ENCODE measurements at regions not wholly inside any gene's neighbourhood (a gene's known extent, or its start where the extent isn't known, plus 50 kb on each side); places are given as distances from the start of the nearest gene placed in this dataset.

GRCh38 chr2:142347751-142348150 is 216.9 kb upstream of the LRP1B start:
- ATAC-seq (no peak), DNase-seq (no peak)
- TF ChIP-seq CTCF (IDR thresholded peaks at IDR 0.05), result no peak
- 81 to 92% (median 85%) methylated on average over 1 of the region's 1 CpG for WGBS, 3 donors
- Histone ChIP-seq H3K9me3 (no peaks in the 10 kb centered on the region), H3K4me3 (no peak overlapping the region), H3K4me1 (no peaks in the 10 kb centered on the region), H3K27me3 (ENCODE audit: insufficient read depth in 3 of 3, low read length in 2 of 3) (no peaks in the 10 kb centered on the region), H3K36me3 (ENCODE audit: insufficient read depth in 1 of 2, low read depth in 1 of 2) (no peaks in the 10 kb centered on the region), H3K27ac (no peak overlapping the region)
- intact Hi-C loops (cut with DNase I), result no loop called here

- no peak for DNase-seq
- H3K4me3 ChIP-seq, result no peak overlapping the region
- no peaks in the 10 kb centered on the region for H3K4me1 ChIP-seq
- H3K9me3 ChIP-seq, result no peaks in the 10 kb centered on the region
- H3K27ac ChIP-seq, result no peak overlapping the region
- H3K27me3 ChIP-seq (ENCODE audit: insufficient read depth in 3 of 3, low read length in 2 of 3), result no peaks in the 10 kb centered on the region
- no peak for ATAC-seq
- intact Hi-C loops (cut with DNase I), result no loop called here
- H3K36me3 ChIP-seq (ENCODE audit: insufficient read depth in 1 of 2, low read depth in 1 of 2), result no peaks in the 10 kb centered on the region
- no peak for TF ChIP-seq CTCF (IDR thresholded peaks at IDR 0.05)
Observed at GRCh38 chr2:142339261-142339660, 208.4 kb upstream of the LRP1B start.

- ATAC-seq (no peak), DNase-seq (no peak)
- H3K36me3 ChIP-seq (ENCODE audit: insufficient read depth in 1 of 2, low read depth in 1 of 2), result no peaks in the 10 kb centered on the region
- WGBS, 3 donors, result 63 to 71% (median 69%) methylated on average over 2 of the region's 2 CpGs
- no peaks in the 10 kb centered on the region for H3K27me3 ChIP-seq (ENCODE audit: insufficient read depth in 3 of 3, low read length in 2 of 3)
- no peak overlapping the region for H3K27ac ChIP-seq
- H3K4me1 ChIP-seq, result no peaks in the 10 kb centered on the region
- TF ChIP-seq CTCF (IDR thresholded peaks at IDR 0.05), result no peak
- intact Hi-C loops (cut with DNase I), result no loop called here
- no peaks in the 10 kb centered on the region for H3K9me3 ChIP-seq
- H3K4me3 ChIP-seq, result no peak overlapping the region
Observed at GRCh38 chr2:142332196-142332595, 201.4 kb upstream of the LRP1B start.

- intact Hi-C loops (cut with DNase I), result no loop called here
- Histone ChIP-seq H3K36me3 (ENCODE audit: insufficient read depth in 1 of 2, low read depth in 1 of 2) (no peaks in the 10 kb centered on the region), H3K27ac (no peak overlapping the region), H3K9me3 (no peaks in the 10 kb centered on the region), H3K4me1 (no peaks in the 10 kb centered on the region), H3K4me3 (no peak overlapping the region), H3K27me3 (ENCODE audit: insufficient read depth in 3 of 3, low read length in 2 of 3) (no peaks in the 10 kb centered on the region)
- no peak for TF ChIP-seq CTCF (IDR thresholded peaks at IDR 0.05)
- WGBS, 3 donors, result 80 to 86% (median 86%) methylated on average over 1 of the region's 1 CpG
- DNase-seq, result no peak
- no peak for ATAC-seq
Observed at GRCh38 chr2:142330458-142330857, 199.6 kb upstream of the LRP1B start.

GRCh38 chr2:142325870-142326269 is 195.1 kb upstream of the LRP1B start:
- ATAC-seq (no peak), DNase-seq (no peak)
- intact Hi-C loops (cut with DNase I), result no loop called here
- no peaks in the 10 kb centered on the region for H3K4me1 ChIP-seq
- H3K9me3 ChIP-seq, result no peaks in the 10 kb centered on the region
- H3K27ac ChIP-seq, result no peak overlapping the region
- H3K36me3 ChIP-seq (ENCODE audit: insufficient read depth in 1 of 2, low read depth in 1 of 2), result no peaks in the 10 kb centered on the region
- H3K4me3 ChIP-seq, result no peak overlapping the region
- H3K27me3 ChIP-seq (ENCODE audit: insufficient read depth in 3 of 3, low read length in 2 of 3), result no peaks in the 10 kb centered on the region
- no peak for TF ChIP-seq CTCF (IDR thresholded peaks at IDR 0.05)
